NOMO-1 (cell line): ENCODE measurements at regions not wholly inside any gene's neighbourhood (a gene's known extent, or its start where the extent isn't known, plus 50 kb on each side); places are given as distances from the start of the nearest gene placed in this dataset.
"Not testable (repeated sequence)": the region's sequence is repeated elsewhere in the genome, so short reads cannot be mapped to it uniquely, and the experiment has no call there.

Experiments
- DNase-seq, 2 experiments: peaks; one replicate each; lab custom pipeline; 2025; ENCODE audit not compliant: unreplicated experiment in 2 of 2; lab: John Stamatoyannopoulos, UW

DNA sequence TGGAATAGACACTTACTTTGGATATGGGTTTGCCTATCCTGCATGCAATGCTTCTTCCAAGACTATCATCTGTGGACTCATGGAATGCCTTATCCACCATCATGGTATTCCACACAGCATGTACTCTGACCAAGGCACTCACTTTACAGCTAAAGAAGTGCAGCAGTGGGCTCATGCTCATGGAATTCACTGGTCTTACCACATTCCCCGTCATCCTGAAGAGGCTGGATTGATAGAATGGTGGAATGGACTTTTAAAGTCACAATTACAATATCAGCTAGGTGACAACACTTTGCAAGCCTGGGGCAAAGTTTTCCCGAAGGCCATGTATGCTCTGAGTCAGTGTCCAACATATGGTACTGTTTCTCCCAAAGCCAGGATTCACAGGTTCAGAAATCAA lies 199.1 kb downstream of the GJA1 start:
- DNase-seq = not testable (repeated sequence)

GRCh38 chr6:121635355-121635754 lies 199.9 kb downstream of the GJA1 start:
- DNase-seq = no peak

GRCh38 chr6:121636217-121636616 lies 200.8 kb downstream of the GJA1 start:
- not testable (repeated sequence) for DNase-seq

GRCh38 chr6:121639021-121639420 lies 203.6 kb downstream of the GJA1 start:
- no peak for DNase-seq

DNA sequence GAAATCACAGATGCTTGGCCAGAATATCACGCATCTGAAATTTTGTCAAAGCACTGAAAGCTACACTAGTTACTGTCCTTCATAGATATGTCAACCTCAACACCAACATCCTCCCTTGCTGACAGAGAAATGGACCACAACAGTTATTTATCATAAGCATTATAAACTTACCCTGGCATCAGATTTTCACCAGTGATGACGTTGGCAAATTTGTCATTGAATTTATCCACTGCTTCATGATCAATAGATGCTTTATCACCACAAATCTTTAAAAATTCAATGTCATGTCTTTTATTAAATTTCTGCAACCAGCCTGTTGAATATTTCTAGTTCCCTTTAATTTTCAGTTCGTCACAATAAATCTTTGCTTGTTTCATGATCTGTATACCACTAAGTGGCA lies 205.7 kb downstream of the GJA1 start:
- no peak for DNase-seq

DNA sequence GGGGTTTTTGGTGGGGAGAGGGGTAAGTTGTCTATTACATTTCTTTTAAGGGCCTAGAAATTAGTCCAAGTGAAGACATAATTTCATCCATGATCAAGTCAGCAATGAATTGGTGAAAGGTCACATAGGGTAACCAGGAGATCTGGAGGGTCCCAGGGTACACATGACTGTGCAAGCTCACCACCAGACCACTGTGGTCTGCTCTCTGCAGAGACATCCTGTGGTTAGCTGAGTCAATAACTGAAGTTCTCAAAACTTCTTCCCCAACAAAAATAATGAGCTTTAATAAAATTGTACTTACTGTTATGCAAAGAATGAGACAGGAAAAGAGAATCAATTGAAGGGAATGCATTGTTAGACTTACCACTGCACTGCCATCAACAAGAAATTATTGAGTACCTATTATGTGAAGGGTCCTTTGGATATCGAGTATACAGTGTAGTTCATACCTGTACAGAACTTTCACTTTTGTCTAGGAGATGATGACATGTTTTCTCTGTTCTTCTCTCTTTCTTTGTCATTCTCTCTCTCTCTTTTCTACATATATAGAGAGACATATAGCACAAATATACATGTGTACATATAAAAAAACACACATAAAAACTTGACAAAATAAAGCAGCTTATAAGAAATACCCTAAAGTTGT lies 209.8 kb downstream of the GJA1 start:
- DNase-seq = peak in 1 of 2 experiments; percentile 49

- no peak for DNase-seq
These were observed 212.5 kb downstream of the GJA1 start for GRCh38 chr6:121647905-121648304.

- DNase-seq = no peak
These were observed 214.5 kb downstream of the GJA1 start for GRCh38 chr6:121649951-121650350.

GRCh38 chr6:121651420-121651819 lies 216.0 kb downstream of the GJA1 start:
- no peak for DNase-seq

DNA sequence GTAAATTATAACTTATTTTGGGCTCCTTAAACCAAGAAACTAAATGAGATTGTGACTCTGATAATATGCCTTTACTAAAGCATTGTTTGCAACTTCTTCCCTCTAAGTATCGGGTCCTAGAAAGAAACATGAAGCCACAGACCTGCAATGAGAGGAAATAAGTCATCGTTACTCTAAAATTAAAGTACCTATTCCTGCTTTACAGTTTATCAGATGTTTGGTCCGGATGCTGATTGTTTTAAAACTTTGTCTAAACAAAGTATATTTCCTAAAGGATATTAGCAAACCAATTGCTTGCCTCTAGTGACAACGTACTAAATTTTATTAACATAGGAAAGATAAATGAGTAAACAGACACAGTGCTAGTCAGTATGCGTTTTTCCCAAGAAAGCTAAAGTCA lies 216.8 kb downstream of the GJA1 start:
- no peak for DNase-seq

DNA sequence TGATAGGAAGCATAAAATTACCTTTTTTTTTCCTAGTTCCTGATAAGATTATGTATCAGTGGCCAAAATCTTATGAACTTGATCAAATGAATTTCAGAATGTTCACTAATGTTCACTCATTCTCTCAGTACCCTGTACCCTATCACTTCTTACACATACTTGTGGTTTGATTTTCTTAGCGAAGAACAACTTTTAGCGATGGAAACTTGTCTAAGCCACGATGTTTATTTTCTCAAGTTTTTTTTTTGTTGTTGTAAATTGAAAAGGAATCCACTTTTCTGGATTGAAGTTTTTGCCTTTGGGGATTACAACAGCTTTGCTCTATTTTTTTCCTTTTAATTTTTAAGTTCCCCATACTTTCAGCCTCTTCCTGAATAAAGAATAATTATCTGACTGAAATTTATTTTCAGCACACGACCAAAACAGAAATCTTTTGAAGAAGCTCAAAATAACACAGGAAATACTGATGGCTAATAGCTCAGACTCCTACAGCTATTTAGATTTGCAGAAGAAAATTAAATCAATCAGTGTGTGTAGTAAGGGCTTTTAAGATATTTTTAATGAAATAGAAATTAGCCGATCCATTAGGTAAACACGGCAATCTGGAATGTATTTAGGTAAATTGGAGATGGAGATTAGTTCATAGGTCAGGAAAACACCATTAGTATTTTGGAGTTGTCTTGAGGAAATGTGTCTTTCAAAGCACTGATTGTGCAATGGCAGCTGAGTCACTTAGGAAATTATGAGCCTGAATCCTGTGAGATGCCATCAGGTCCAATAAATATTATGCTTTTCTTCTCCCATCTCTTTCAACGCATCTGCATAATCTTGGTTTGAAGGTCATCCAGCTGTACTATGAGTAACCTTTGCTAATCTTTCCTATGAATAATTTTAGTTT lies 217.5 kb downstream of the GJA1 start:
- DNase-seq = peak; percentile 16 to 44

DNA sequence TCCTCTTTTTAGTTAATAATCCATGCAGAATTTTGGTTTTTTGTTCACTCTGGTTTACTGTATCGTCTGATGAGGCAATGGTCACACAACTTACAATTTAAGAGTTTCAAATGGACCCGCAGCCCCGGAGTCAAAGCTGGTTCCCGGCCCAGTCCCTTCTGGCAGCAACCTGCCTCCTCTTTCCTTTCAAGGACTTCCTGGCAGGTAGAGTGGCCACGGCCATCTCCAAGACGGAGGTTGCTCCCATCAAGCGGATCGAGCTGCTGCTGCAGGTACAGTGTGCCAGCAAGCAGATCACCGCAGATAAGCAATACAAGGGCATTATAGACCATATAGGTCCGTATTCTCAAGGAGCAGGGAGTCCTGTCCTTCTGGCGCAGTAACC lies 218.2 kb downstream of the GJA1 start:
- DNase-seq = no peak

DNA sequence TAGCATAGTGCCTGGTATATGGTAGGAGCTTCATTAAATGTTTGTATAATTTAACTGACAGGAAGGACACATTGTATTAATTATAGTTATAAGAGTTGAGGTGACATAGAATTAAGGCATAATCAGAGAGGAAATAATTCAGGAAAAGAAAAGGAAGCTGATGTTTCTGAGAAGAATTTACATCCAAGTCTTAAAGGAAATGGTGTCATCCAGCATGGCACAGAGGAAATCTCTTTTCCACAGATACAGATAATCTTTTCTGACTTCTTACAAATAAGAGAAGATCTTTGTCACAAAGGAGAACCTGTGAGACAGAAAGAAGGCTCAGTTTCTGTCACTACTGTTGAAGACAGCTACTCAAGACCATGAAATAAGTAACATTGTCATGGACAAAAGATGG lies 222.5 kb downstream of the GJA1 start:
- no peak for DNase-seq

- DNase-seq = no peak
These were observed 224.8 kb downstream of the GJA1 start for GRCh38 chr6:121660277-121660676.

DNA sequence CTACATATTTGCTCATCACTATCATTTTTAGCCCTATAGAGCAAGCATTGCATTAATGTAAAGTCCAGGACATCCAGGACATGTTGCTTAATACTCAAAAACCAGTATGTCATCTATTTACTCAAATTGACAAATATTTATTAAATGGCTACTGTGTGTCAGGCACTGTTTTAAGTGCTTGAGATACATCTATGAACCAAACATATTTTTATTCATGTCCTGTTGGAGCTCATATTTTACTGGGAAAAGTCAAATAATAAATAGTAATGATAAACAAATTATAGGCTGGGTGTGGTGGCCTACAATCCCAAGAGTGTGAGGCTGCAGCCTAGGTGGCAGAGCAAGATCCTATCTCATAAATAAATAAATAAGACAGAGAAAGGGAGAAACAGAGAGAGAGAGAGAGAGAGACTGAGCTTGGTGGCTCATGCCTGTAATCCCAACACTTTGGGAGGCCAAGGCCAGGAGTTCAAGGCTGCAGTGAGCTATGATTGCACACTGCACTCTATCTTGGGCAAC lies 227.9 kb downstream of the GJA1 start:
- no peak for DNase-seq

GRCh38 chr6:121664158-121664557 lies 228.7 kb downstream of the GJA1 start:
- no peak for DNase-seq

DNA sequence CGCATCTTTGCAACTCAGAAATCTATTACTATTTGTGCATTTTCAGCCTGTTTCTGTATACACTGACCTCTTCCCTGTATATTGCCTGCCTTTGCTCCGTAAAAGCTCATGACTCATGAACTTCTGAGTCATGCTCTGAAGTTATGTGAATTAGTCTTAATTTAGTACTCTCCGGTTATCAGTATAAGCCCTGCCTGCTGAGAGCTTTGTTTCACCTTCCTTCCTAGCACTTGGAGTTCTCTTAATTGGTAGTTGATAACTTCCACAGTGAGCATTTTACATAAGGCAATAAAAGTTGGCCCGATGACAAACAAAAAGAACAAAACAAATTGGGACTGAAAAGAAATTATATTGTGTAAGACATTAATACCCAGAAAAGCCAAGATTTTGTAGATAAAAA lies 231.4 kb downstream of the GJA1 start:
- DNase-seq = peak in 1 of 2 experiments; percentile 45

- no peak for DNase-seq
These were observed 232.8 kb downstream of the GJA1 start for GRCh38 chr6:121668259-121668658.

- DNase-seq = no peak
These were observed 235.1 kb downstream of the GJA1 start for GRCh38 chr6:121670511-121670910.

DNA sequence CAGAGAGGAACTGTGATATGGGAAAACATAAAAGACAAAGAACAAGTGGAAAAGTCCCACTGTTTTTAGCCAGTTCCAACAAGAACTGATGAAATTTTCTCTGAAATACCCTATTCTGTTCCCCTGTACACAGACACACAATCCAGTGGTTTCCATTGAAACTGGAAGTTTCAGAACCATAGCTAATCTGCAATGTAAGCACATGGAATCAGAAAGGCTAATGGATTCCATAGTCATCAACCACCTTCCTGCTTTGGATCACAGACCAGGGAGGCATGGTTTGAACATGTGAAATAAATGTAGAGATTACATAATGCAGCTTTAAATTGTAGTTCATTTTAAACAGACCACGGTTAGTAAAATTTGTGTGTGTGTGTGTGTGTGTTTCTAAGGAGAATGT lies 242.1 kb downstream of the GJA1 start:
- DNase-seq = no peak

DNA sequence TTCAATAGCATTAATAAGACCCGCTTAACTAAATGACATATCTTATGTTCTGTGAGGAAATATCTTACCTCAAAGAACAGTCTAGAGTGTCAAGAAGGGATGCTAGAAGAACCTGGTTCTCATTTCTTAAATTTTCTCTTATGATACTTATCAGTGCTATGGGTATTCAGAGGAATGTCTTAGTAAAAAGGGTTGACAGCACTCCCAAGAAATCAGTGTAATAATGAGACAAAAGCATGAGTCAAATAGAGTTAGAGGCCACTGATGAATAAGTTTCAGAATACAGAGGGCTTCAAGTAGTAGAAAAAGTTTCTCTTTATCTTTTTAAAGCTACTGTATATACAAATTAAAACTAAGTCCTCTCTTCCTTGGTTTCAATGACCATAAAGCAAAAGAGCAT lies 242.8 kb downstream of the GJA1 start:
- DNase-seq = no peak

DNA sequence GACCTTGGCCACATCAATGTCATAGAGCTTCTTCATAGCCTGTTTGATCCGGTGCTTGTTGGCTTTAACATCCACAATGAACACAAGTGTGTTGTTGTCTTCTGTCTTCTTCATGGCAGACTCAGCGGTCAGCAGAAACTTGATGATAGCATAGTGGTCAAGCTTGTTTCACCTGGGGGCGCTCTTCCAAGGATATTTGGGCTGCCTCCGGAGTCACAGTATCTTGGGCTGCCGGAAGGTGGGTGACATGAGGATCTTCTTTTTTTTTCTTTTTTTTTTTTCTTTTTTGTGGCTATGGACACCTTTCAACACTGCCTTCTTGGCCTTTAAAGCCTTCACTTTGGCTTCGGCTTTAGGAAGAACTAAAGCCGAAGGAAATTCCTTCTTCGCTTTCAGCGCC lies 244.6 kb downstream of the GJA1 start:
- DNase-seq = no peak
